SK-N-SH treated with all-trans-retinoic acid at 6 μM for 48 hours (cell line): ENCODE measurements at regions not wholly inside any gene's neighbourhood (a gene's known extent, or its start where the extent isn't known, plus 50 kb on each side); places are given as distances from the start of the nearest gene placed in this dataset.

Experiments used
- ATAC-seq: fragments of 200-7000 bp; cut with Tn5 transposase; 3 replicates; pipeline ENCODE4 v1.9.1; 2020; ENCODE audit warnings: mild to moderate bottlenecking, moderate library complexity
- BACH2 ChIP-seq: fragments of 250-450 bp; sonication (Bioruptor Pico); IDR thresholded peaks from 2 replicates; pipeline ENCODE4 v1.9.0; 2021; ENCODE audit warnings: mild to moderate bottlenecking, borderline replicate concordance
- CREB5 ChIP-seq: fragments of 250-450 bp; sonication (Bioruptor Pico); IDR thresholded peaks from 2 replicates; pipeline ENCODE4 v1.5.1; 2020; ENCODE audit warnings: low read depth, mild to moderate bottlenecking, moderate library complexity
- CSDC2 ChIP-seq: fragments of 250-450 bp; sonication (Bioruptor Pico); IDR thresholded peaks from 2 replicates; pipeline ENCODE4 v1.5.0; 2020; ENCODE audit warnings: mild to moderate bottlenecking, moderate library complexity
- ESRRG ChIP-seq: fragments of 250-450 bp; sonication (Bioruptor Pico); IDR thresholded peaks from 2 replicates; pipeline ENCODE4 v1.6.1; 2021; ENCODE audit warnings: mild to moderate bottlenecking
- GLIS3 ChIP-seq: fragments of 250-450 bp; sonication (Bioruptor Pico); IDR thresholded peaks from 2 replicates; pipeline ENCODE4 v1.5.0; 2020; ENCODE audit warnings: mild to moderate bottlenecking, moderate library complexity
- ISL1 ChIP-seq: fragments of 250-450 bp; sonication (Bioruptor Pico); IDR thresholded peaks from 2 replicates; pipeline ENCODE4 v2.1.2; 2022; ENCODE audit warnings: mild to moderate bottlenecking, moderate library complexity
- OSR1 ChIP-seq: fragments of 250-450 bp; sonication (Bioruptor Pico); IDR thresholded peaks from 2 replicates; pipeline ENCODE4 v1.8.0; 2022; ENCODE audit warnings: moderate library complexity, mild to moderate bottlenecking, inconsistent platforms
- PPARA ChIP-seq: fragments of 250-450 bp; sonication (Bioruptor Pico); IDR thresholded peaks from 2 replicates; pipeline ENCODE4 v1.5.0; 2020; ENCODE audit warnings: mild to moderate bottlenecking, borderline replicate concordance
- RARB ChIP-seq: fragments of 250-450 bp; sonication (Bioruptor Pico); IDR thresholded peaks from 2 replicates; pipeline ENCODE4 v1.8.0; 2021; ENCODE audit warnings: mild to moderate bottlenecking, moderate library complexity
- SNAI2 ChIP-seq: fragments of 250-450 bp; sonication (Bioruptor Pico); IDR thresholded peaks from 2 replicates; pipeline ENCODE4 v1.5.0; 2020; ENCODE audit warnings: mild to moderate bottlenecking, moderate library complexity
- TCF4 ChIP-seq: fragments of 250-450 bp; sonication (Bioruptor Pico); IDR thresholded peaks from 2 replicates; pipeline ENCODE4 v1.8.0; 2021; ENCODE audit warnings: mild to moderate bottlenecking, moderate library complexity, borderline replicate concordance
- TOX ChIP-seq: fragments of 250-450 bp; sonication (Bioruptor Pico); IDR thresholded peaks from 2 replicates; pipeline ENCODE4 v1.8.0; 2021; ENCODE audit warnings: mild to moderate bottlenecking, moderate library complexity, borderline replicate concordance
- ZC3H10 ChIP-seq: fragments of 250-450 bp; sonication (Bioruptor Pico); IDR thresholded peaks from 2 replicates; pipeline ENCODE4 v1.5.1; 2021; ENCODE audit warnings: mild to moderate bottlenecking, moderate library complexity
- ZFP3 ChIP-seq: fragments of 250-450 bp; sonication (Bioruptor Pico); IDR thresholded peaks from 2 replicates; pipeline ENCODE4 v1.5.0; 2020; ENCODE audit warnings: mild to moderate bottlenecking, moderate library complexity
- ZFP30 ChIP-seq: fragments of 450-650 bp; formaldehyde crosslinking; IDR thresholded peaks from 2 replicates; pipeline ENCODE4 v1.5.0; 2022; ENCODE audit warnings: mild to moderate bottlenecking, moderate library complexity
- ZNF565 ChIP-seq: fragments of 450-650 bp; formaldehyde crosslinking; conservative IDR thresholded peaks from 2 replicates; pipeline ENCODE4 v1.5.0; 2020; ENCODE audit warnings: low read depth, mild to moderate bottlenecking, moderate library complexity
- ZNF70 ChIP-seq: fragments of 450-650 bp; formaldehyde crosslinking; IDR thresholded peaks from 2 replicates; pipeline ENCODE4 v1.5.0; 2020; ENCODE audit warnings: mild to moderate bottlenecking, moderate library complexity
- ZNF8 ChIP-seq: fragments of 450-650 bp; formaldehyde crosslinking; IDR thresholded peaks from 2 replicates; pipeline ENCODE4 v1.5.0; 2020; ENCODE audit warnings: mild to moderate bottlenecking, moderate library complexity
- TF ChIP-seq, protein P1 (sequence below): fragments of 250-450 bp; sonication (Bioruptor Pico); IDR thresholded peaks from 2 replicates; pipeline ENCODE4 v1.8.0; 2020; ENCODE audit warnings: mild to moderate bottlenecking, moderate library complexity, borderline replicate concordance
- TF ChIP-seq, protein P2 (sequence below): fragments of 250-450 bp; sonication (Bioruptor Pico); IDR thresholded peaks from 2 replicates; pipeline ENCODE4 v1.8.0; 2021; ENCODE audit warnings: low read depth, mild to moderate bottlenecking, moderate library complexity, borderline replicate concordance
- TF ChIP-seq, protein P3 (sequence below): fragments of 250-450 bp; sonication (Bioruptor Pico); IDR thresholded peaks from 2 replicates; pipeline ENCODE4 v1.5.1; 2021; ENCODE audit warnings: mild to moderate bottlenecking, moderate library complexity
- TF ChIP-seq, protein P4 (sequence below): fragments of 250-450 bp; sonication (Bioruptor Pico); IDR thresholded peaks from 2 replicates; pipeline ENCODE4 v1.5.0; 2020; ENCODE audit warnings: mild to moderate bottlenecking, moderate library complexity

- TF ChIP-seq CREB5 (CRISPR knock-in tag): no peak
- TF ChIP-seq CSDC2 (CRISPR knock-in tag): no peak
- no peak for TF ChIP-seq GLIS3 (CRISPR knock-in tag)
- no peak for TF ChIP-seq ZNF565 (CRISPR knock-in tag)
- no peak for TF ChIP-seq ESRRG
- no peak for TF ChIP-seq RARB (CRISPR knock-in tag)
- TF ChIP-seq ZC3H10 (CRISPR knock-in tag): no peak
- TF ChIP-seq ZNF8 (CRISPR knock-in tag): no peak
- TF ChIP-seq BACH2 (CRISPR knock-in tag): no peak
- no peak for TF ChIP-seq ZFP30 (CRISPR knock-in tag)
- no peak for TF ChIP-seq ZFP3 (CRISPR knock-in tag)
- TF ChIP-seq TCF4 (CRISPR knock-in tag): no peak
- no peak for TF ChIP-seq OSR1 (CRISPR knock-in tag)
- TF ChIP-seq, protein P1, sequence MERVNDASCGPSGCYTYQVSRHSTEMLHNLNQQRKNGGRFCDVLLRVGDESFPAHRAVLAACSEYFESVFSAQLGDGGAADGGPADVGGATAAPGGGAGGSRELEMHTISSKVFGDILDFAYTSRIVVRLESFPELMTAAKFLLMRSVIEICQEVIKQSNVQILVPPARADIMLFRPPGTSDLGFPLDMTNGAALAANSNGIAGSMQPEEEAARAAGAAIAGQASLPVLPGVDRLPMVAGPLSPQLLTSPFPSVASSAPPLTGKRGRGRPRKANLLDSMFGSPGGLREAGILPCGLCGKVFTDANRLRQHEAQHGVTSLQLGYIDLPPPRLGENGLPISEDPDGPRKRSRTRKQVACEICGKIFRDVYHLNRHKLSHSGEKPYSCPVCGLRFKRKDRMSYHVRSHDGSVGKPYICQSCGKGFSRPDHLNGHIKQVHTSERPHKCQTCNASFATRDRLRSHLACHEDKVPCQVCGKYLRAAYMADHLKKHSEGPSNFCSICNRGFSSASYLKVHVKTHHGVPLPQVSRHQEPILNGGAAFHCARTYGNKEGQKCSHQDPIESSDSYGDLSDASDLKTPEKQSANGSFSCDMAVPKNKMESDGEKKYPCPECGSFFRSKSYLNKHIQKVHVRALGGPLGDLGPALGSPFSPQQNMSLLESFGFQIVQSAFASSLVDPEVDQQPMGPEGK (CRISPR knock-in tag): no peak
- ATAC-seq: no peak
Observed at GRCh38 chr17:73879987-73880386, 235.7 kb upstream of the SDK2 start.

DNA sequence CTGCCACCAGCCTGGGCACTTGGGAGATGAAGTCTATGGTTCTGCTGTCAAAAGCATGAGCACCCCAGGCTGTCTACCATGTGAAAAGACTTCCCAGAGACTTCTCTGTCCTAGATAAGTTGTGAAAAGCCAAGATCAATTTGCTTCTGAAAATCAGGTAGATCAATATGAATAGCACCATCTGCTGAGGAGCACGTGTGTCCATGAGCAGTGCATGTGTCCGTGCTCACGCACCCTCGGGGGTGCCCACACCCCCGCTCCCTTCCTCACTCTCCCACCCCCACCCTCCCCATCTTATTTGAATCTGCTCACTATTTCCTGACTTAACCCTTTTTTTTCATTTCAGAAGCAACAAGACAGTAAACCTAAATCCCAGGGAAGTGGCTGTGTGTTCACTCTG is 238.3 kb upstream of the SDK2 start:
- no peak for TF ChIP-seq ZFP3 (CRISPR knock-in tag)
- TF ChIP-seq, protein P2, sequence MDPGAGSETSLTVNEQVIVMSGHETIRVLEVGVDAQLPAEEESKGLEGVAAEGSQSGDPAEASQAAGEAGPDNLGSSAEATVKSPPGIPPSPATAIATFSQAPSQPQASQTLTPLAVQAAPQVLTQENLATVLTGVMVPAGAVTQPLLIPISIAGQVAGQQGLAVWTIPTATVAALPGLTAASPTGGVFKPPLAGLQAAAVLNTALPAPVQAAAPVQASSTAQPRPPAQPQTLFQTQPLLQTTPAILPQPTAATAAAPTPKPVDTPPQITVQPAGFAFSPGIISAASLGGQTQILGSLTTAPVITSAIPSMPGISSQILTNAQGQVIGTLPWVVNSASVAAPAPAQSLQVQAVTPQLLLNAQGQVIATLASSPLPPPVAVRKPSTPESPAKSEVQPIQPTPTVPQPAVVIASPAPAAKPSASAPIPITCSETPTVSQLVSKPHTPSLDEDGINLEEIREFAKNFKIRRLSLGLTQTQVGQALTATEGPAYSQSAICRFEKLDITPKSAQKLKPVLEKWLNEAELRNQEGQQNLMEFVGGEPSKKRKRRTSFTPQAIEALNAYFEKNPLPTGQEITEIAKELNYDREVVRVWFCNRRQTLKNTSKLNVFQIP: no peak
- no peak for TF ChIP-seq ZC3H10 (CRISPR knock-in tag)
- TF ChIP-seq OSR1 (CRISPR knock-in tag): no peak
- TF ChIP-seq ISL1 (CRISPR knock-in tag): no peak
- no peak for TF ChIP-seq PPARA (CRISPR knock-in tag)
- TF ChIP-seq ZFP30 (CRISPR knock-in tag): no peak
- TF ChIP-seq, protein P3, sequence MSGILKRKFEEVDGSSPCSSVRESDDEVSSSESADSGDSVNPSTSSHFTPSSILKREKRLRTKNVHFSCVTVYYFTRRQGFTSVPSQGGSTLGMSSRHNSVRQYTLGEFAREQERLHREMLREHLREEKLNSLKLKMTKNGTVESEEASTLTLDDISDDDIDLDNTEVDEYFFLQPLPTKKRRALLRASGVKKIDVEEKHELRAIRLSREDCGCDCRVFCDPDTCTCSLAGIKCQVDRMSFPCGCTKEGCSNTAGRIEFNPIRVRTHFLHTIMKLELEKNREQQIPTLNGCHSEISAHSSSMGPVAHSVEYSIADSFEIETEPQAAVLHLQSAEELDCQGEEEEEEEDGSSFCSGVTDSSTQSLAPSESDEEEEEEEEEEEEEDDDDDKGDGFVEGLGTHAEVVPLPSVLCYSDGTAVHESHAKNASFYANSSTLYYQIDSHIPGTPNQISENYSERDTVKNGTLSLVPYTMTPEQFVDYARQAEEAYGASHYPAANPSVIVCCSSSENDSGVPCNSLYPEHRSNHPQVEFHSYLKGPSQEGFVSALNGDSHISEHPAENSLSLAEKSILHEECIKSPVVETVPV: no peak
- no peak for TF ChIP-seq ZNF8 (CRISPR knock-in tag)
- no peak for TF ChIP-seq CREB5 (CRISPR knock-in tag)
- no peak for TF ChIP-seq TOX (CRISPR knock-in tag)
- no peak for TF ChIP-seq BACH2 (CRISPR knock-in tag)

DNA sequence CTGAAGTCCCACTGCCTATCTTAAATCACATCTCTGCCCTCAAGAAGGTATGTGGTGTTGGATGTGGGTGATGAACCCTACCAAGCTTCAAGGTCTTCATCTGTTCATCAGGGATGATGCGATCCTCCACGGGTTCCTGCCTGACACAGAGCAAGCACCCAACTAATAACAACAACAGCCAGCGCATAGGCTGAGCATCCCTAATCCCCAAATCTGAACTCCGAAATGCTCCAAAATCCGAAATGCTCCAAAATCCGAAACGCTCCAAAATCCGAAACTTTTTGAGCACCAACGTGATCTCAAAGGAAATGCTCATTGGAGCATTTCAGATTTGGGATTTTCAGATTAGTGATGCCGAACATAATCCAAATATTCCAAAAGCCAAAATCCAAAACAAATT is 238.9 kb upstream of the SDK2 start:
- no peak for ATAC-seq
- TF ChIP-seq ZNF8 (CRISPR knock-in tag) (no peak), CREB5 (CRISPR knock-in tag) (no peak), ZNF70 (no peak), SNAI2 (CRISPR knock-in tag) (no peak), ZFP30 (CRISPR knock-in tag) (no peak), ZC3H10 (CRISPR knock-in tag) (no peak), ZNF565 (CRISPR knock-in tag) (no peak), PPARA (CRISPR knock-in tag) (no peak), BACH2 (CRISPR knock-in tag) (no peak), CSDC2 (CRISPR knock-in tag) (no peak)
- TF ChIP-seq, protein P4, sequence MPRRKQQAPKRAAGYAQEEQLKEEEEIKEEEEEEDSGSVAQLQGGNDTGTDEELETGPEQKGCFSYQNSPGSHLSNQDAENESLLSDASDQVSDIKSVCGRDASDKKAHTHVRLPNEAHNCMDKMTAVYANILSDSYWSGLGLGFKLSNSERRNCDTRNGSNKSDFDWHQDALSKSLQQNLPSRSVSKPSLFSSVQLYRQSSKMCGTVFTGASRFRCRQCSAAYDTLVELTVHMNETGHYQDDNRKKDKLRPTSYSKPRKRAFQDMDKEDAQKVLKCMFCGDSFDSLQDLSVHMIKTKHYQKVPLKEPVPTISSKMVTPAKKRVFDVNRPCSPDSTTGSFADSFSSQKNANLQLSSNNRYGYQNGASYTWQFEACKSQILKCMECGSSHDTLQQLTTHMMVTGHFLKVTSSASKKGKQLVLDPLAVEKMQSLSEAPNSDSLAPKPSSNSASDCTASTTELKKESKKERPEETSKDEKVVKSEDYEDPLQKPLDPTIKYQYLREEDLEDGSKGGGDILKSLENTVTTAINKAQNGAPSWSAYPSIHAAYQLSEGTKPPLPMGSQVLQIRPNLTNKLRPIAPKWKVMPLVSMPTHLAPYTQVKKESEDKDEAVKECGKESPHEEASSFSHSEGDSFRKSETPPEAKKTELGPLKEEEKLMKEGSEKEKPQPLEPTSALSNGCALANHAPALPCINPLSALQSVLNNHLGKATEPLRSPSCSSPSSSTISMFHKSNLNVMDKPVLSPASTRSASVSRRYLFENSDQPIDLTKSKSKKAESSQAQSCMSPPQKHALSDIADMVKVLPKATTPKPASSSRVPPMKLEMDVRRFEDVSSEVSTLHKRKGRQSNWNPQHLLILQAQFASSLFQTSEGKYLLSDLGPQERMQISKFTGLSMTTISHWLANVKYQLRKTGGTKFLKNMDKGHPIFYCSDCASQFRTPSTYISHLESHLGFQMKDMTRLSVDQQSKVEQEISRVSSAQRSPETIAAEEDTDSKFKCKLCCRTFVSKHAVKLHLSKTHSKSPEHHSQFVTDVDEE (CRISPR knock-in tag): no peak
- TF ChIP-seq, protein P3: no peak
- TF ChIP-seq, protein P2: no peak

More for the DNA sequence above, 238.3 kb upstream of the SDK2 start:
- ATAC-seq: no peak
